Tibial nerve (tissue), 4 donors: ENCODE measurements at regions not wholly inside any gene's neighbourhood (a gene's known extent, or its start where the extent isn't known, plus 50 kb on each side); places are given as distances from the start of the nearest gene placed in this dataset.
"Not testable (repeated sequence)": the region's sequence is repeated elsewhere in the genome, so short reads cannot be mapped to it uniquely, and the experiment has no call there.

Experiments used
- DNase-seq, 2 donors: peaks; one replicate each; pipeline ENCODE4 v3.0.0-alpha.2; 2019; ENCODE audit warnings: low spot score in 2 of 2
- H3K27ac ChIP-seq, 4 donors: fragments of 200-600 bp; sonication (generic) in 3 of 4; one replicate each; pipeline ENCODE4 v1.5.1; 2017 to 2019; ENCODE audit warnings: mild to moderate bottlenecking in 1 of 4
- H3K27me3 ChIP-seq, 2 donors: fragments of 200-600 bp; sonication (generic) in 1 of 2; one replicate each; pipeline versions ENCODE4 v1.5.1 to v1.6.0; 2017 to 2019
- H3K36me3 ChIP-seq, 3 donors: fragments of 200-600 bp; sonication (generic); one replicate each; pipeline ENCODE4 v1.5.1; 2018 to 2019
- H3K4me1 ChIP-seq, 4 donors: fragments of 200-600 bp; sonication (generic) in 3 of 4; one replicate each; pipeline ENCODE4 v1.5.1; 2017 to 2019
- H3K4me3 ChIP-seq, 4 donors: fragments of 200-600 bp; sonication (generic) in 3 of 4; one replicate each; pipeline ENCODE4 v1.5.1; 2017 to 2019; ENCODE audit warnings: mild to moderate bottlenecking in 1 of 4, moderate library complexity in 1 of 4
- H3K9me3 ChIP-seq, 4 donors: fragments of 200-600 bp; sonication (generic) in 3 of 4; one replicate each; pipeline ENCODE4 v1.5.1; 2017 to 2019
- EP300 ChIP-seq, 2 donors: sonication (generic); formaldehyde crosslinking; IDR thresholded peaks; one replicate each; pipeline ENCODE4 v1.6.1; 2017; ENCODE audit warnings: antibody characterized with exemption in 2 of 2, mild to moderate bottlenecking in 1 of 2
- POLR2A ChIP-seq, 2 donors: fragments of 450-650 bp; IDR thresholded peaks; one replicate each; pipeline ENCODE4 v1.6.1; 2017; ENCODE audit warnings: antibody characterized with exemption in 2 of 2, mild to moderate bottlenecking in 2 of 2, moderate library complexity in 2 of 2
- WGBS, 2 donors: methylation state at CpG; one replicate each; pipeline ENCODE4 v1.1.5; 2018; 5-methylcytosine and 5-hydroxymethylcytosine counted together
- TF ChIP-seq, protein P1 (sequence below), 5 experiments: fragments of 200-600 bp in 3 of 5; fragments of 450-650 bp in 2 of 5; sonication (generic) in 3 of 5; IDR thresholded peaks; one replicate each; pipeline ENCODE4 v1.5.1; 2016 to 2019; ENCODE audit warnings: antibody characterized with exemption in 5 of 5, mild to moderate bottlenecking in 3 of 5, moderate library complexity in 2 of 5

GRCh38 chr15:39419651-39420050, 161.2 kb upstream of the THBS1 start:
- TF ChIP-seq, protein P1, sequence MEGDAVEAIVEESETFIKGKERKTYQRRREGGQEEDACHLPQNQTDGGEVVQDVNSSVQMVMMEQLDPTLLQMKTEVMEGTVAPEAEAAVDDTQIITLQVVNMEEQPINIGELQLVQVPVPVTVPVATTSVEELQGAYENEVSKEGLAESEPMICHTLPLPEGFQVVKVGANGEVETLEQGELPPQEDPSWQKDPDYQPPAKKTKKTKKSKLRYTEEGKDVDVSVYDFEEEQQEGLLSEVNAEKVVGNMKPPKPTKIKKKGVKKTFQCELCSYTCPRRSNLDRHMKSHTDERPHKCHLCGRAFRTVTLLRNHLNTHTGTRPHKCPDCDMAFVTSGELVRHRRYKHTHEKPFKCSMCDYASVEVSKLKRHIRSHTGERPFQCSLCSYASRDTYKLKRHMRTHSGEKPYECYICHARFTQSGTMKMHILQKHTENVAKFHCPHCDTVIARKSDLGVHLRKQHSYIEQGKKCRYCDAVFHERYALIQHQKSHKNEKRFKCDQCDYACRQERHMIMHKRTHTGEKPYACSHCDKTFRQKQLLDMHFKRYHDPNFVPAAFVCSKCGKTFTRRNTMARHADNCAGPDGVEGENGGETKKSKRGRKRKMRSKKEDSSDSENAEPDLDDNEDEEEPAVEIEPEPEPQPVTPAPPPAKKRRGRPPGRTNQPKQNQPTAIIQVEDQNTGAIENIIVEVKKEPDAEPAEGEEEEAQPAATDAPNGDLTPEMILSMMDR (IDR thresholded peaks at IDR 0.05) = no peak
- TF ChIP-seq EP300 (IDR thresholded peaks at IDR 0.05) = no peak
- Histone ChIP-seq H3K27ac (no peak overlapping the region), H3K36me3 (no peaks in the 10 kb centered on the region), H3K27me3 (no peaks in the 10 kb centered on the region), H3K9me3 (peaks cover 0 to 10% (median 0%) of the 10 kb centered on the region in 4 donors), H3K4me1 (peaks cover 0 to 7% (median 0%) of the 10 kb centered on the region in 4 donors), H3K4me3 (no peak overlapping the region)
- 62 to 75% methylated on average over 3 of the region's 3 CpGs for WGBS, 2 donors
- no peak for DNase-seq

- not testable (repeated sequence) for H3K27ac ChIP-seq, H3K4me1 ChIP-seq, H3K27me3 ChIP-seq, H3K36me3 ChIP-seq, H3K4me3 ChIP-seq, DNase-seq
- H3K9me3 ChIP-seq = peaks cover 0 to 10% (median 0%) of the 10 kb centered on the region in 4 donors
- 97 to 98% methylated on average over 10 to 15 of the region's 19 CpGs for WGBS, 2 donors
These were observed 160.6 kb upstream of the THBS1 start for GRCh38 chr15:39420123-39420852.

DNA sequence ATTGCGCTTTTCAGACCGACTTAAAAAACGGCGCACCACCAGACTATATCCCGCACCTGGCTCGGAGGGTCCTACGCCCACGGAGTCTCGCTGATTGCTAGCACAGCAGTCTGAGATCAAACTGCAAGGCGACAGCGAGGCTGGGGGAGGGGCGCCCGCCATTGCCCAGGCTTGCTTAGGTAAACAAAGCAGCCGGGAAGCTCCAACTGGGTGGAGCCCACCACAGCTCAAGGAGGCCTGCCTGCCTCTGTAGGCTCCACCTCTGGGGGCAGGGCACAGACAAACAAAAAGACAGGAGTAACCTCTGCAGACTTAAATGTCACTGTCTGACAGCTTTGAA, 160.1 kb upstream of the THBS1 start:
- DNase-seq, H3K27me3 ChIP-seq, H3K4me1 ChIP-seq, H3K4me3 ChIP-seq, H3K9me3 ChIP-seq, H3K27ac ChIP-seq, H3K36me3 ChIP-seq: not testable (repeated sequence)
- whole genome bisulfite sequencing, 2 donors = 71% methylated on average over 9 of the region's 14 CpGs; no CpG with 5 or more reads in 1 of the 2 donors

DNA sequence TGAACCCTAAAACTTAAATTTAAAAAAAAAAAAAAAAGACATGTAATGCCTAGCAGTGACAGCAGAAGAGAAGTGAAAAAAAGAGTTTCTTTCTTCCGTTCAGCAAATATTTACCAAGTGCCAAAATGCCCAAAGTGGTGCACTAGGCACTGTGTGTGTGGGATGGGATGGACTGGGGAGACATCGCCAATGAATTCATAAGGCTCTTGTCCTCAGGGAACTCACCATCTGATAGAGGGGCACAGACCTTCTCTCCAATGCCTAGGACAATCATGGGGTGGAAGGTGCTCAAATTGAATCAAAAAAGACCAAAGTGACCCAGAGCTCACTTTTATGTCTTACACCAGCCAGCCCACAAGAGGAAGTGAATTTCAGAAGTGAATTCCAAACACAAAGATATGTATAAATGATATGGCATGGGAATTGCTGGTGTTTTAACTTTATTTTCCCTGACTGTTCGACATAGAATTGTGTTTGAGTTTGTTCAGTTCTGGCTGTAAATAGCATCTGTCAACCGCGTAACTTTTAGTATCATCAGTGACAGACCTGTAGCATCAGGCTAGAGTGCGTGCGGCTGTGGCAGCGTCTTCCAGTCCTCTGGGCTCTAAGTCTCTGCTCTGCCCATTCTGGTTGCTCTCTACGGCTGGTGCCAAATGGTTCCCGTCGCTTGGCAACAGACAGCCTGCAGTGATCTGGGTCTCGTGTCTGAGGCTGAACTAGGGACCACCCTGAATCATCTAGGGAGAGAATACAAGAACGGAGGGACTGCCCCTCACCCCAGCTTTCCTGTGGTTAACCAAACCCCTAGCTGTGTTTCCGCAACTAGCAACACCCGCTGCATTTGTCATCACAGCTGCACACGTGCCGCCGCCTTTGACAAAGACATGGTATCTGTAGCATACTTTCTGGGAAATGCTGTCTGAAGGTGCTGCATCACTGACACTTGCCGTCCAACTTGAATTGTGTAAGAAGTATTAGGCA, 154.0 kb upstream of the THBS1 start:
- Histone ChIP-seq H3K27ac (no peak overlapping the region), H3K4me1 (peaks cover 0 to 11% (median 3%) of the 10 kb centered on the region in 4 donors), H3K9me3 (no peaks in the 10 kb centered on the region), H3K27me3 (no peaks in the 10 kb centered on the region), H3K36me3 (no peaks in the 10 kb centered on the region), H3K4me3 (no peak overlapping the region)
- no peak for TF ChIP-seq POLR2A (IDR thresholded peaks at IDR 0.05)
- peak in 1 of 2 donors; percentile 53 for TF ChIP-seq EP300 (IDR thresholded peaks at IDR 0.05)
- peak; percentile 25 to 30 for DNase-seq
- WGBS, 2 donors = 61 to 86% methylated on average over 19 of the region's 19 CpGs

GRCh38 chr15:39427705-39428104, 153.2 kb upstream of the THBS1 start:
- no peak for DNase-seq
- H3K27me3 ChIP-seq = no peaks in the 10 kb centered on the region
- TF ChIP-seq POLR2A (IDR thresholded peaks at IDR 0.05) = no peak
- no peak for TF ChIP-seq EP300 (IDR thresholded peaks at IDR 0.05)
- TF ChIP-seq, protein P1 (IDR thresholded peaks at IDR 0.05) = no peak
- no peak overlapping the region for H3K27ac ChIP-seq
- no peaks in the 10 kb centered on the region for H3K36me3 ChIP-seq
- H3K4me3 ChIP-seq = no peak overlapping the region
- H3K4me1 ChIP-seq = peaks cover 0 to 11% (median 3%) of the 10 kb centered on the region in 4 donors
- no peaks in the 10 kb centered on the region for H3K9me3 ChIP-seq
- 60 to 66% methylated on average over 3 of the region's 3 CpGs for WGBS, 2 donors

GRCh38 chr15:39429898-39430357, 151.0 kb upstream of the THBS1 start:
- TF ChIP-seq EP300 (IDR thresholded peaks at IDR 0.05) = no peak
- TF ChIP-seq POLR2A (IDR thresholded peaks at IDR 0.05) = no peak
- TF ChIP-seq, protein P1 (IDR thresholded peaks at IDR 0.05) = no peak
- Histone ChIP-seq H3K36me3 (no peaks in the 10 kb centered on the region), H3K4me3 (no peak overlapping the region), H3K4me1 (peaks cover 0 to 29% (median 15%) of the 10 kb centered on the region in 4 donors), H3K27me3 (no peaks in the 10 kb centered on the region), H3K27ac (peak overlapping the region in 1 of 4 donors; percentile 4), H3K9me3 (no peaks in the 10 kb centered on the region)
- no peak for DNase-seq
- WGBS, 2 donors = 33 to 37% methylated on average over 3 of the region's 3 CpGs
